ENCODE measurements at regions not wholly inside any gene's neighbourhood (a gene's known extent, or its start where the extent isn't known, plus 50 kb on each side); places are given as distances from the start of the nearest gene placed in this dataset.
"Not testable (repeated sequence)": the region's sequence is repeated elsewhere in the genome, so short reads cannot be mapped to it uniquely, and the experiment has no call there.

DNA sequence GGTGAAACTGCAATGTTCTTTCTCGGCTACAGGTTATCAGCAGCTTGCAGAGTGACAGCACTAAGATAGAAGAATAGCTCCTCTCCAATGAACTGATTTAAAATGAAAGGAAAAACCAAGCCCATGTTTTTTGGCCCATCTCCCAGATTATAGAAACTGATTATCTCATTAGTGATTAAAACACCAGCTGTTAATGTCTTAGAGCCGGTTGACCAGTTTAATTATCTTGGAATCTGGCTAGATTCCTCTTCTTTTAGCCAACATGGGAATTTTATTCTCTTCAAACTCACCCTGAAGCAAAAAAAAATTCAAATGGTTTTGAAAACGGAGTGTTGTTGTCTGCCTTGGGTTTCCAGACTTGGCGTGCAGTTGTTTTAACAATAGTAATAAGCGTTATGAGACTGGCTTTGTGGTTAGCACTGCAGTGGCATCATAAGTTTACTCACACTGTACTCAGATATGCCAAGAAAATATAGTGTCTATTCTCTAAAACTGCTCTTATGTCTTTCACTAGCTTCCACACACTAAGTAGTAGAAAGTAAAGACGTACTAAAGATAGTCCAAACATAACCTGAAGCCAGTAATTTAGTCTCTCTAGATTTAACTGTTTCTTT lies 665.3 kb downstream of the STK39 start:
- H3K4me3 ChIP-seq (ENCODE audit: control insufficient read depth in 1 of 2, extremely low read depth in 1 of 2, low read length in 1 of 2), result no peak overlapping the region
- peaks cover 0 to 3% of the 10 kb centered on the region in 2 donors for H3K27me3 Mint-ChIP-seq
- no peaks in the 10 kb centered on the region for H3K9me3 ChIP-seq
- H3K4me1 ChIP-seq (ENCODE audit: control insufficient read depth in 1 of 2, extremely low read depth in 1 of 2, insufficient read depth in 2 of 2, low read length in 2 of 2), result no peaks in the 10 kb centered on the region
- no peak overlapping the region for H3K27ac ChIP-seq (ENCODE audit: low read length)
- DNase-seq, result no peak
- no peak overlapping the region for H3K27ac Mint-ChIP-seq
- POLR2A ChIA-PET, result no interaction called here
- no peaks in the 10 kb centered on the region for H3K4me1 Mint-ChIP-seq
- CTCF ChIA-PET, result no interaction called here
- no peaks in the 10 kb centered on the region for H3K9me3 Mint-ChIP-seq
- no peaks in the 10 kb centered on the region for H3K36me3 ChIP-seq (ENCODE audit: control insufficient read depth in 2 of 2, extremely low read depth in 1 of 2, insufficient read depth in 1 of 2, low read length in 1 of 2)
- ATAC-seq (replicated peaks in 1 of 4), result no peak
- H3K36me3 Mint-ChIP-seq, result no peaks in the 10 kb centered on the region
- H3K4me3 Mint-ChIP-seq, result no peak overlapping the region
- H3K27me3 ChIP-seq (replicated peaks in 1 of 2; ENCODE audit: control insufficient read depth in 2 of 2, extremely low read depth in 1 of 2, insufficient read depth in 2 of 2, low read length in 1 of 2), result peaks cover 0 to 2% of the 10 kb centered on the region in 2 experiments
- no CpG with 5 or more reads among the region's 6 CpGs for WGBS (ENCODE audit: insufficient coverage)

DNA sequence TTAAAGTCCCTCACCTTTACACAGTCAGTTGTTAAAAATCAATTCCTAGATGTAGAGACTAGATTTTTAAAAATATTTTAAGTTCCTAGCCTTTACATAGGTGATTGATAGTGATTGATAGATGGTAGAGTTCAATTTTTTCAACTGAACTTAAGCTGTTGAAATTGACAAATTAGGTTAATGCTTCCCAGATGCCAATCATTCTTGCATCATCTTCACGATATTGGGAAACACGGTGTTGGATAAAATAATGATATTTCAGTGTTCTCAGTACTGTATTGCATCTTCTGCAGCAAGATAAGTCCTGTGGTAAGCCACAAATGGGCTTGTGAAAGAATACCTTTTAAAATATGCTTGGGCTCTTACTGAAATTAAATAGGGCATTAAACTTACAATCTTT lies 667.6 kb downstream of the STK39 start:
- Mint-ChIP-seq H3K36me3 (no peaks in the 10 kb centered on the region), H3K27ac (no peak overlapping the region), H3K4me1 (no peaks in the 10 kb centered on the region), H3K4me3 (no peak overlapping the region), H3K27me3 (peaks cover 0 to 3% of the 10 kb centered on the region in 2 donors), H3K9me3 (no peaks in the 10 kb centered on the region)
- DNase-seq, result no peak
- no peaks in the 10 kb centered on the region for H3K36me3 ChIP-seq (ENCODE audit: control insufficient read depth in 2 of 2, extremely low read depth in 1 of 2, insufficient read depth in 1 of 2, low read length in 1 of 2)
- ChIA-PET POLR2A (no interaction called here), CTCF (no interaction called here)
- no peak for ATAC-seq (replicated peaks in 1 of 4)
- no peak overlapping the region for H3K27ac ChIP-seq (ENCODE audit: low read length)
- no CpG with 5 or more reads among the region's 2 CpGs for WGBS (ENCODE audit: insufficient coverage)
- no peak overlapping the region for H3K4me3 ChIP-seq (ENCODE audit: control insufficient read depth in 1 of 2, extremely low read depth in 1 of 2, low read length in 1 of 2)
- peaks cover 0 to 2% of the 10 kb centered on the region in 2 experiments for H3K27me3 ChIP-seq (replicated peaks in 1 of 2; ENCODE audit: control insufficient read depth in 2 of 2, extremely low read depth in 1 of 2, insufficient read depth in 2 of 2, low read length in 1 of 2)
- no peaks in the 10 kb centered on the region for H3K9me3 ChIP-seq
- H3K4me1 ChIP-seq (ENCODE audit: control insufficient read depth in 1 of 2, extremely low read depth in 1 of 2, insufficient read depth in 2 of 2, low read length in 2 of 2), result no peaks in the 10 kb centered on the region

DNA sequence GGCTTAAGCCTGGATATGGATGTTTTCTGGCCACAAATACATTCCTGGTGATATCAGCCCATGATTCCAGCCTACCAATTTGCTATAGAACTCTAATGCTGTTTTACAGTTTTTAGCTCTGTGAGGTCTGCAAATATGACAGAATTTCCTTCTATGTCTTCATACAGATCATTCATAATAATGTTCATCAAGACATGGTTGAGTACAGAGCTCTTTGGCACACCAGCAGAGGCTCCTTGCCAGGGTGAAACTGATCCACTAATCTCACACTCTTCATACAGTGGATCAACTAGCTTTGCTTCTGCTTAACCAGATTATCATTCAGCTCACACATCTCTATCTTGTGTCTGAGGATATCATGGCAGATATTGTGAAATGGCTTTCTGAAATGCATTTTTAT lies 672.1 kb downstream of the STK39 start:
- H3K36me3 ChIP-seq (ENCODE audit: control insufficient read depth in 2 of 2, extremely low read depth in 1 of 2, insufficient read depth in 1 of 2, low read length in 1 of 2), result no peaks in the 10 kb centered on the region
- no peaks in the 10 kb centered on the region for H3K9me3 Mint-ChIP-seq
- H3K27me3 Mint-ChIP-seq, result no peaks in the 10 kb centered on the region
- no peaks in the 10 kb centered on the region for H3K36me3 Mint-ChIP-seq
- ChIA-PET POLR2A (no interaction called here), CTCF (no interaction called here)
- no peak for ATAC-seq (replicated peaks in 1 of 4)
- H3K9me3 ChIP-seq, result no peaks in the 10 kb centered on the region
- no peaks in the 10 kb centered on the region for H3K4me1 ChIP-seq (ENCODE audit: control insufficient read depth in 1 of 2, extremely low read depth in 1 of 2, insufficient read depth in 2 of 2, low read length in 2 of 2)
- no peak for DNase-seq
- H3K4me3 Mint-ChIP-seq, result no peak overlapping the region
- H3K27ac Mint-ChIP-seq, result no peak overlapping the region
- no peak overlapping the region for H3K4me3 ChIP-seq (ENCODE audit: control insufficient read depth in 1 of 2, extremely low read depth in 1 of 2, low read length in 1 of 2)
- H3K27me3 ChIP-seq (replicated peaks in 1 of 2; ENCODE audit: control insufficient read depth in 2 of 2, extremely low read depth in 1 of 2, insufficient read depth in 2 of 2, low read length in 1 of 2), result no peaks in the 10 kb centered on the region
- no peaks in the 10 kb centered on the region for H3K4me1 Mint-ChIP-seq
- H3K27ac ChIP-seq (ENCODE audit: low read length), result no peak overlapping the region

DNA sequence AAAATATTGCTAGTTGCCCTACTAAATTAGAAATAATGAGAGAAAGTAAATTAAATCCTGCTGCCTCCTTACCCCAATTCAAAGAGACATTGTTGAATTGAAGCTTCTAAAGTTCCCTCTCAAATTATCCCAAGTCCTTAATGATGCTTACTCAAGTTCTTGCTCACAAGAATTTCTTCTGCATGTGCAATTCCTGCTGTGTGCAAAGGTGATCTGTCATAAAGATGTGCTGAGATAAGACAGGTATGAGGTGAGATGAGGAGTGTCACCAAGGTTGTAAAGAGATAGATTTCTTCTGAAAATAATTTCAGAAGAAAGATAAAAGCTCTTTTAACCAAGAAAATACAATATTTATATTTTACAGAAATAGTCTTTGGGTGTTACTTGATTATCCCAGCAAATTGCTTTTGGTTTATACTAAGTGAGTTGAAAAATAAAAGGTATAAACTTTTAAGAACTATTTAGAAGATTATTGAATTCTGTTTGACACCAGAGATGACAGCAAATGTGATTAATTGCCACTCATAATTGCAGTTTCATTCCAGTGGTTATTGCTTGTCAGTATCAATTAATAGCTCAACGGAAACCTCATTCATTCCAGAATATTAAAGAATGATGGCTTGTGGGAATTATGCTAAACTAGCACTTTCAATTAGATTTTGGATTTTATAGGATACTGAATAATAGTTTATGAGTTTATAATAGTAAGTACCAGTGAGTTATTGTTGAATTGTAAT lies 674.3 kb downstream of the STK39 start:
- Histone ChIP-seq H3K4me1 (ENCODE audit: control insufficient read depth in 1 of 2, extremely low read depth in 1 of 2, insufficient read depth in 2 of 2, low read length in 2 of 2) (no peaks in the 10 kb centered on the region), H3K9me3 (no peaks in the 10 kb centered on the region), H3K27me3 (replicated peaks in 1 of 2; ENCODE audit: control insufficient read depth in 2 of 2, extremely low read depth in 1 of 2, insufficient read depth in 2 of 2, low read length in 1 of 2) (no peaks in the 10 kb centered on the region), H3K36me3 (ENCODE audit: control insufficient read depth in 2 of 2, extremely low read depth in 1 of 2, insufficient read depth in 1 of 2, low read length in 1 of 2) (no peaks in the 10 kb centered on the region), H3K4me3 (ENCODE audit: control insufficient read depth in 1 of 2, extremely low read depth in 1 of 2, low read length in 1 of 2) (no peak overlapping the region), H3K27ac (ENCODE audit: low read length) (no peak overlapping the region)
- H3K27ac Mint-ChIP-seq, result no peak overlapping the region
- POLR2A ChIA-PET, result no interaction called here
- no peaks in the 10 kb centered on the region for H3K4me1 Mint-ChIP-seq
- WGBS (ENCODE audit: insufficient coverage), result no CpG with 5 or more reads among the region's 1 CpG
- no peaks in the 10 kb centered on the region for H3K36me3 Mint-ChIP-seq
- no peaks in the 10 kb centered on the region for H3K27me3 Mint-ChIP-seq
- peaks cover 0 to 4% (median 3%) of the 10 kb centered on the region in 3 donors for H3K9me3 Mint-ChIP-seq
- CTCF ChIA-PET, result no interaction called here
- ATAC-seq (replicated peaks in 1 of 4), result no peak
- no peak overlapping the region for H3K4me3 Mint-ChIP-seq
- DNase-seq, result no peak

DNA sequence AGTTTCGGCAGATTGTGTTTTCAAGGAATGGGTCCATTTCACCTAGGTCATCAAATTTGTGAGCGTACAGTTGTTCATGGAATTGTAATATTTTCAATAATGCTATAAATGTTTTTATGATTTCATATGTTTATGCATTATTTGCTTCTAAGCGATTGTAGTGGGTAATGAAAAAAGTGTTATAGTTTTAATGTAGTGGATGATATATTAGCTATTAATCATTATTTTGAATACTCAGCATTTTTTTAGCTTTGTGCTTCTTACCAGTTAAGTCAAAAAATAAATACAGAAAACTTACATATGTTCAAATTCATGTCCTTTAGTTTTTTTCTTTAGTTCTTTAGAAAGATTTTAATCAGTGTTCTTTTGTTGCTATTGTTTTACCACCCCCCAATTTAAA lies 677.0 kb downstream of the STK39 start:
- H3K27ac ChIP-seq (ENCODE audit: low read length), result no peak overlapping the region
- no peaks in the 10 kb centered on the region for H3K36me3 Mint-ChIP-seq
- peaks cover 0 to 4% (median 3%) of the 10 kb centered on the region in 3 donors for H3K9me3 Mint-ChIP-seq
- H3K36me3 ChIP-seq (ENCODE audit: control insufficient read depth in 2 of 2, extremely low read depth in 1 of 2, insufficient read depth in 1 of 2, low read length in 1 of 2), result no peaks in the 10 kb centered on the region
- no peaks in the 10 kb centered on the region for H3K9me3 ChIP-seq
- H3K4me3 ChIP-seq (ENCODE audit: control insufficient read depth in 1 of 2, extremely low read depth in 1 of 2, low read length in 1 of 2), result no peak overlapping the region
- H3K4me3 Mint-ChIP-seq, result no peak overlapping the region
- no peaks in the 10 kb centered on the region for H3K27me3 Mint-ChIP-seq
- no peak for ATAC-seq (replicated peaks in 1 of 4)
- DNase-seq, result no peak
- H3K4me1 Mint-ChIP-seq, result no peaks in the 10 kb centered on the region
- POLR2A ChIA-PET, result no interaction called here
- H3K4me1 ChIP-seq (ENCODE audit: control insufficient read depth in 1 of 2, extremely low read depth in 1 of 2, insufficient read depth in 2 of 2, low read length in 2 of 2), result no peaks in the 10 kb centered on the region
- CTCF ChIA-PET, result no interaction called here
- WGBS (ENCODE audit: insufficient coverage), result no CpG with 5 or more reads among the region's 3 CpGs
- H3K27ac Mint-ChIP-seq, result no peak overlapping the region
- no peaks in the 10 kb centered on the region for H3K27me3 ChIP-seq (replicated peaks in 1 of 2; ENCODE audit: control insufficient read depth in 2 of 2, extremely low read depth in 1 of 2, insufficient read depth in 2 of 2, low read length in 1 of 2)

DNA sequence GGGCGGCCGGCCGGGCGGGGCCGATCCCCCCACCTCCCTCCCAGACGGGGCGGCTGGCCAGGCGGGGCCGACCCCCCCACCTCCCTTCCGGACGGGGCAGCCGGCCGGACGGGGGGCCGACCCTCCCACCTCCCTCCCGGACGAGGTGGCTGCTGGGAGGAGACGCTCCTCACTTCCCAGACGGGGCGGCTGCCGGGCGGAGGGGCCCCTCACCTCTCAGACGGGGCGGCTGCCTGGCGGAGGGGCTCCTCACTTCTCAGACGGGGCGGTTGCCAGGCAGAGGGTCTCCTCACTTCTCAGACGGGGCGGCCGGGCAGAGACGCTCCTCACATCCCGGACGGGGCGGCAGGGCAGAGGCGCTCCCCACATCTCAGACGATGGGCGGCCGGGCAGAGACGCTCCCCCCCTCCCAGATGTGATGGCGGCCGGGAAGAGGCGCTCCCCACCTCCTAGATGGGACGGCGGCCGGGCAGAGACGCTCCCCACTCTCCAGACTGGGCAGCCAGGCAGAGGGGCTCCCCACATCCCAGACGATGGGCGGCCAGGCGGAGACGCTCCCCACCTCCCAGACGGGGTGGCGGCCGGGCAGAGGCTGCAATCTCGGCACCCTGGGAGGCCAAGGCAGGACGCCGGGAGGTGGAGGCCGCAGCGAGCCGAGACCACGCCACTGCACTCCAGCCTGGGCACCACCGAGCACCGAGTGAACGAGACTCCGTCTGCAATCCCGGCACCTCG lies 675.8 kb downstream of the XIRP2 start:
- H3K27me3 ChIP-seq (replicated peaks in 1 of 2; ENCODE audit: control insufficient read depth in 2 of 2, extremely low read depth in 1 of 2, insufficient read depth in 2 of 2, low read length in 1 of 2); H3K4me3 Mint-ChIP-seq; H3K36me3 ChIP-seq (ENCODE audit: control insufficient read depth in 2 of 2, extremely low read depth in 1 of 2, insufficient read depth in 1 of 2, low read length in 1 of 2); H3K27ac Mint-ChIP-seq; H3K27me3 Mint-ChIP-seq; DNase-seq; H3K4me1 Mint-ChIP-seq; H3K9me3 Mint-ChIP-seq; H3K9me3 ChIP-seq; H3K36me3 Mint-ChIP-seq; POLR2A ChIA-PET; CTCF ChIA-PET; ATAC-seq (replicated peaks in 1 of 4); H3K4me1 ChIP-seq (ENCODE audit: control insufficient read depth in 1 of 2, extremely low read depth in 1 of 2, insufficient read depth in 2 of 2, low read length in 2 of 2); H3K27ac ChIP-seq (ENCODE audit: low read length); H3K4me3 ChIP-seq (ENCODE audit: control insufficient read depth in 1 of 2, extremely low read depth in 1 of 2, low read length in 1 of 2): not testable (repeated sequence)
- WGBS (ENCODE audit: insufficient coverage), result 97% methylated on average over 26 of the region's 66 CpGs

Data from T-cell (primary cell).